K562 (cell line): ENCODE measurements at regions not wholly inside any gene's neighbourhood (a gene's known extent, or its start where the extent isn't known, plus 50 kb on each side); places are given as distances from the start of the nearest gene placed in this dataset.

Experiments used
- ATAC-seq: fragments of 200-7000 bp; cut with Tn5 transposase; 3 replicates; pipeline ENCODE4 v1.9.1; 2020; ENCODE audit warnings: moderate library complexity
- BruUV-seq: library from RNA; stranded (reverse); fragments of 400-500 nt; replicated peaks from 2 replicates; lab custom pipeline; 2021; lab: Mats Ljungman, UMichigan
- CTCF ChIA-PET: fragments of 300-600 bp; formaldehyde crosslinking; extraction: SDS; loops from one replicate; lab custom pipeline; 2021; ENCODE audit warnings: low intra/inter-chr PET ratio; lab: Yijun Ruan, JAX
- POLR2A ChIA-PET: fragments of 300-600, 350-650 bp; sonication (Branson Sonifier 250); formaldehyde crosslinking; extraction: SDS; loops from one replicate; lab custom pipeline; 2021; ENCODE audit warnings: antibody characterized with exemption, inconsistent platforms; lab: Yijun Ruan, JAX
- DNase-seq, 4 experiments: peaks; one replicate each; pipeline versions ENCODE4 v3.0.0 to v3.0.0-alpha.2; 2011 to 2018; ENCODE audit warnings: low spot score in 3 of 4, mixed read lengths in 3 of 4; ENCODE audit errors: extremely low read depth in 1 of 4
- FAIRE-seq: peaks from 2 replicates; lab custom pipeline; 2011; peaks lifted over from hg19 to GRCh38; lab: Jason Lieb, UNC
- H2AFZ ChIP-seq: 2 replicates; pipeline ENCODE4 v1.6.0; 2011; ENCODE audit warnings: low read depth, low read length, control low read depth, inconsistent platforms
- H3K27ac ChIP-seq: fragments of 200-600 bp; 3 replicates; pipeline ENCODE4 v1.8.0; 2011; ENCODE audit warnings: low read depth, mild to moderate bottlenecking, control low read depth, inconsistent platforms, low read length, moderate library complexity, mixed read lengths; ENCODE audit errors: extremely low read depth
- H3K27me3 ChIP-seq, 2 experiments: fragments of 300-600 bp in 1 of 2; 2 replicates in 1 of 2; 3 replicates in 1 of 2; pipeline versions ENCODE4 v1.6.0 to v1.8.0; 2011; ENCODE audit warnings: inconsistent platforms in 2 of 2, low read length in 2 of 2, mild to moderate bottlenecking in 1 of 2, mixed read lengths in 1 of 2, moderate library complexity in 1 of 2; ENCODE audit not compliant: control insufficient read depth in 2 of 2, insufficient read depth in 2 of 2
- H3K36me3 ChIP-seq: fragments of 300-600 bp; 3 replicates; pipeline ENCODE4 v1.8.0; 2011; ENCODE audit warnings: mild to moderate bottlenecking, low read length, inconsistent platforms; ENCODE audit not compliant: control insufficient read depth, insufficient read depth
- H3K4me1 ChIP-seq, 2 experiments: fragments of 200-600 bp in 1 of 2; replicated peaks in 1 of 2; 2 replicates in 1 of 2; 3 replicates in 1 of 2; pipeline versions ENCODE4 v1.5.1 to v1.8.0; 2011; ENCODE audit warnings: inconsistent platforms in 2 of 2, low read length in 2 of 2, mild to moderate bottlenecking in 1 of 2, mixed read lengths in 1 of 2, moderate library complexity in 1 of 2; ENCODE audit not compliant: control insufficient read depth in 2 of 2, insufficient read depth in 2 of 2
- H3K4me2 ChIP-seq: 2 replicates; pipeline ENCODE4 v1.6.1; 2011; ENCODE audit warnings: low read length, control low read depth, inconsistent platforms, mixed read lengths; ENCODE audit not compliant: insufficient read depth
- H3K4me3 ChIP-seq: fragments of 200-600 bp; sonication (generic), shearing (Covaris generic); 2 replicates; pipeline ENCODE4 v1.5.1; 2016; ENCODE audit warnings: control low read depth, inconsistent platforms
- H3K79me2 ChIP-seq: fragments of 200-600 bp; 3 replicates; pipeline ENCODE4 v1.8.0; 2011; ENCODE audit warnings: low read length, inconsistent platforms; ENCODE audit not compliant: control insufficient read depth, insufficient read depth
- H3K9ac ChIP-seq, 2 experiments: 2 replicates each; pipeline versions ENCODE4 v1.6.0 to v1.6.1; 2011; ENCODE audit warnings: low read depth in 2 of 2, low read length in 2 of 2, control low read depth in 1 of 2, inconsistent platforms in 1 of 2, mild to moderate bottlenecking in 1 of 2, mixed read lengths in 1 of 2; ENCODE audit not compliant: insufficient read depth in 1 of 2
- H3K9me1 ChIP-seq: one replicate; pipeline ENCODE4 v1.6.0; 2011; ENCODE audit warnings: inconsistent platforms, mild to moderate bottlenecking, low read length, moderate library complexity; ENCODE audit not compliant: control insufficient read depth, insufficient read depth
- H3K9me3 ChIP-seq: replicated peaks from 2 replicates; pipeline ENCODE4 v1.5.1; 2011; ENCODE audit warnings: low read depth, low read length, inconsistent platforms; ENCODE audit not compliant: control insufficient read depth, insufficient read depth
- H4K20me1 ChIP-seq: replicated peaks from 2 replicates; pipeline ENCODE4 v1.6.1; 2011; ENCODE audit warnings: low read length, inconsistent platforms, mixed read lengths; ENCODE audit not compliant: control insufficient read depth, insufficient read depth
- ARID1B ChIP-seq: fragments of 450-650 bp; IDR thresholded peaks from 2 replicates; pipeline ENCODE4 v1.6.1; 2016; ENCODE audit warnings: antibody characterized with exemption, mild to moderate bottlenecking, inconsistent platforms
- ASH1L ChIP-seq: fragments of 450-650 bp; IDR thresholded peaks from 2 replicates; pipeline ENCODE4 v1.6.1; 2018; ENCODE audit warnings: borderline replicate concordance, mild to moderate bottlenecking, low read depth; ENCODE audit not compliant: partially characterized antibody
- BRCA1 ChIP-seq, 2 experiments: fragments of 450-650 bp in 1 of 2; sonication (generic) in 1 of 2; formaldehyde crosslinking in 1 of 2; IDR thresholded peaks; 2 replicates each; pipeline versions ENCODE4 v1.5.0 to v1.6.1; 2017 to 2020; ENCODE audit warnings: mild to moderate bottlenecking in 1 of 2, missing genetic modification reagents in 1 of 2
- FOXP1 ChIP-seq: sonication (generic); formaldehyde crosslinking; IDR thresholded peaks from 2 replicates; pipeline ENCODE4 v1.8.0; 2022; ENCODE audit warnings: mild to moderate bottlenecking, missing genetic modification reagents
- HDAC1 ChIP-seq, 2 experiments: fragments of 450-650 bp; IDR thresholded peaks; 2 replicates each; pipeline ENCODE4 v1.6.1; 2016 to 2017; ENCODE audit warnings: inconsistent platforms in 1 of 2, mild to moderate bottlenecking in 1 of 2, moderate library complexity in 1 of 2
- HDAC6 ChIP-seq: IDR thresholded peaks from 2 replicates; pipeline ENCODE4 v1.6.1; 2012; ENCODE audit warnings: low read depth, mild to moderate bottlenecking, control low read depth, inconsistent platforms, low read length, moderate library complexity
- KAT8 ChIP-seq: fragments of 450-650 bp; IDR thresholded peaks from 2 replicates; pipeline ENCODE4 v1.6.1; 2016; ENCODE audit warnings: low read depth, mild to moderate bottlenecking
- NUFIP1 ChIP-seq: fragments of 450-650 bp; IDR thresholded peaks from 2 replicates; pipeline ENCODE4 v1.6.1; 2018; ENCODE audit not compliant: partially characterized antibody
- RBBP5 ChIP-seq: fragments of 200-600 bp; sonication (generic); IDR thresholded peaks from 2 replicates; pipeline ENCODE4 v1.6.1; 2012; ENCODE audit warnings: borderline replicate concordance, mild to moderate bottlenecking, low read length, control low read depth, inconsistent platforms; ENCODE audit not compliant: insufficient read depth, poor library complexity, severe bottlenecking
- TCF7 ChIP-seq: sonication (generic); IDR thresholded peaks from 2 replicates; pipeline ENCODE4 v1.6.1; 2016; ENCODE audit warnings: antibody characterized with exemption, borderline replicate concordance
- THRB ChIP-seq: fragments of 450-650 bp; formaldehyde crosslinking; conservative IDR thresholded peaks from 2 replicates; pipeline ENCODE4 v1.4.0; 2022; ENCODE audit warnings: mild to moderate bottlenecking, missing genetic modification characterization
- ZBTB8A ChIP-seq: fragments of 450-650 bp; IDR thresholded peaks from 2 replicates; pipeline ENCODE4 v1.6.1; 2018; ENCODE audit warnings: mild to moderate bottlenecking, moderate library complexity; ENCODE audit not compliant: partially characterized antibody
- ZFP36 ChIP-seq: fragments of 150-350 bp; IDR thresholded peaks from 2 replicates; pipeline ENCODE4 v1.6.1; 2018; ENCODE audit warnings: low read length, low read depth; ENCODE audit not compliant: partially characterized antibody
- ZKSCAN1 ChIP-seq: fragments of 150-350 bp; IDR thresholded peaks from 2 replicates; pipeline ENCODE4 v1.6.1; 2016; ENCODE audit warnings: low read depth, low read length
- ZNF707 ChIP-seq: fragments of 250-450 bp; sonication (Bioruptor Pico); conservative IDR thresholded peaks from 2 replicates; pipeline ENCODE4 v1.8.0; 2022; ENCODE audit warnings: inconsistent platforms, mild to moderate bottlenecking, moderate library complexity
- WGBS: fragments of 100-300 bp; shearing (Covaris generic); methylation state at CpG from one replicate; pipeline ENCODE4 v1.1.6; 2016; ENCODE audit warnings: low coverage, mixed read lengths; ENCODE audit not compliant: insufficient coverage; ENCODE audit errors: missing lambda C conversion rate; 5-methylcytosine and 5-hydroxymethylcytosine counted together
- in situ Hi-C: fragments of 300-500 bp; cut with MboI; formaldehyde crosslinking; loops from 4 replicates; pipeline ENCODE4 v1.15.0; 2018; ENCODE audit warnings: inconsistent platforms, mixed read lengths
- intact Hi-C: fragments of 100-400 bp; cut with micrococcal nuclease; formaldehyde crosslinking; loops from 2 replicates; pipeline ENCODE4 v1.14.2; 2022

GRCh38 chr4:187232196-187232595 lies 508.5 kb upstream of the FAT1 start:
- intact Hi-C loops: no loop called here
- BruUV-seq: no TSS peak
- no peaks in the 10 kb centered on the region for H3K36me3 ChIP-seq
- no peak overlapping the region for H3K4me2 ChIP-seq
- 0% methylated on average over 3 of the region's 3 CpGs for WGBS
- H2AFZ ChIP-seq: no peak overlapping the region
- TF ChIP-seq ARID1B (no peak), RBBP5 (no peak), HDAC1 (IDR thresholded peaks at IDR 0.05) (no peak), NUFIP1 (no peak), ZFP36 (no peak), KAT8 (no peak), ZBTB8A (no peak)
- TF ChIP-seq, all 486 proteins: peak for 0
- FAIRE-seq: no peak
- Histone ChIP-seq H3K27me3 (no peaks in the 10 kb centered on the region), H4K20me1 (no peaks in the 10 kb centered on the region), H3K79me2 (no peaks in the 10 kb centered on the region), H3K4me1 (no peaks in the 10 kb centered on the region), H3K9ac (no peak overlapping the region), H3K4me3 (no peak overlapping the region), H3K9me1 (no peaks in the 10 kb centered on the region), H3K9me3 (no peaks in the 10 kb centered on the region), H3K27ac (no peak overlapping the region)
- ChIA-PET POLR2A (no interaction called here), CTCF (no interaction called here)
- DNase-seq: no peak
- in situ Hi-C loops: no loop called here
- no peak for ATAC-seq

GRCh38 chr4:187232796-187233195 lies 509.1 kb upstream of the FAT1 start:
- no TSS peak for BruUV-seq
- H4K20me1 ChIP-seq: no peaks in the 10 kb centered on the region
- no peaks in the 10 kb centered on the region for H3K36me3 ChIP-seq

More at GRCh38 chr4:187232796-187233195, 509.1 kb upstream of the FAT1 start:
- Histone ChIP-seq H3K4me2 (no peak overlapping the region), H3K27ac (no peak overlapping the region), H3K9ac (no peak overlapping the region), H3K4me3 (no peak overlapping the region), H3K27me3 (no peaks in the 10 kb centered on the region), H2AFZ (no peak overlapping the region), H3K4me1 (no peaks in the 10 kb centered on the region), H3K9me1 (no peaks in the 10 kb centered on the region), H3K79me2 (no peaks in the 10 kb centered on the region), H3K9me3 (no peaks in the 10 kb centered on the region)
- FAIRE-seq (no peak), DNase-seq (no peak), ATAC-seq (no peak)
- ChIA-PET POLR2A (no interaction called here), CTCF (no interaction called here)
- 8% methylated on average over 2 of the region's 2 CpGs for WGBS
- intact Hi-C loops: no loop called here
- in situ Hi-C loops: no loop called here
- TF ChIP-seq HDAC6: no peak
- no peak for TF ChIP-seq ZNF707 (CRISPR knock-in tag)
- no peak for TF ChIP-seq TCF7
- no peak for TF ChIP-seq BRCA1 (IDR thresholded peaks at IDR 0.05)
- no peak for TF ChIP-seq BRCA1 (CRISPR knock-in tag; IDR thresholded peaks at IDR 0.05)
- no peak for TF ChIP-seq ZKSCAN1
- TF ChIP-seq ASH1L: no peak
- no peak for TF ChIP-seq KAT8
- TF ChIP-seq FOXP1 (CRISPR knock-in tag): no peak
- TF ChIP-seq THRB (CRISPR knock-in tag): no peak
